GM13976 (cell line): ENCODE measurements at regions not wholly inside any gene's neighbourhood (a gene's known extent, or its start where the extent isn't known, plus 50 kb on each side); places are given as distances from the start of the nearest gene placed in this dataset.

ENCODE experiments used
- DNase-seq: peaks from one replicate; pipeline ENCODE4 v3.0.0; 2012; ENCODE audit warnings: low spot score
- in situ Hi-C: fragments of 300-500 bp; cut with MboI; formaldehyde crosslinking; loops from one replicate; pipeline ENCODE4 v1.12.0; 2022; ENCODE audit warnings: low sequenced_read_pairs, mixed read lengths, inconsistent platforms; ENCODE audit not compliant: unreplicated experiment
- TF ChIP-seq, protein P1 (sequence below): IDR thresholded peaks from 2 replicates; pipeline ENCODE4 v1.5.1; 2012; ENCODE audit warnings: borderline replicate concordance, mild to moderate bottlenecking; ENCODE audit not compliant: insufficient read depth; ENCODE audit errors: extremely low read depth, missing control alignments, control extremely low read depth

DNA sequence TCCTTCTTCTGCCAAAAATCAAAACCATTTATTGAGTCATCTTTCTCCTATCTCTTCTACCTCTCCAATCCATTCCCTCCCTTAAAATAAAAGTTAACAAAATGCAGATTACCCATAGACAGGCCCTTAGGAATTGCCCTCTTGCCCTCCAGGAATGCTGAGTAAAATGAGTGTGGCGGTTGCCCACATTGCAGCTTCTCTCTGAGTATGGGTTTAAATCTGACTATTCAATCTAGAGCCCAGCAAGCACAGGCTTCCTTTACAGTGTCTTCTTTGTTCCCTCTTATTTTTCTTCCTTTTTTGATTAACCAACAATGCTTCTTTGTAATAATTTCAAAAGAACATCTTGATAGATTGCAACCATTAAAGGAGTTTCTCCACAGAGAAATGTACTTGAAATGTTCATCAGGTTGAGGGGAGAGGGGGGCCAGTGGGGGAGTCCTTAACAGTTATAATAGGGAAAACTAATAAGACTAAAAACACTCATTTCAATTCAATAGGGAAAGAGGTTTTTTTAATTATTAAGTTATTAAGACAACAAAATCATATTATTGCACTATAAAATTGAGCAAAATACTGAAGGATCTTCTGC is 135.3 kb upstream of the LMCD1 start:
- in situ Hi-C loops: no loop called here
- TF ChIP-seq, protein P1, sequence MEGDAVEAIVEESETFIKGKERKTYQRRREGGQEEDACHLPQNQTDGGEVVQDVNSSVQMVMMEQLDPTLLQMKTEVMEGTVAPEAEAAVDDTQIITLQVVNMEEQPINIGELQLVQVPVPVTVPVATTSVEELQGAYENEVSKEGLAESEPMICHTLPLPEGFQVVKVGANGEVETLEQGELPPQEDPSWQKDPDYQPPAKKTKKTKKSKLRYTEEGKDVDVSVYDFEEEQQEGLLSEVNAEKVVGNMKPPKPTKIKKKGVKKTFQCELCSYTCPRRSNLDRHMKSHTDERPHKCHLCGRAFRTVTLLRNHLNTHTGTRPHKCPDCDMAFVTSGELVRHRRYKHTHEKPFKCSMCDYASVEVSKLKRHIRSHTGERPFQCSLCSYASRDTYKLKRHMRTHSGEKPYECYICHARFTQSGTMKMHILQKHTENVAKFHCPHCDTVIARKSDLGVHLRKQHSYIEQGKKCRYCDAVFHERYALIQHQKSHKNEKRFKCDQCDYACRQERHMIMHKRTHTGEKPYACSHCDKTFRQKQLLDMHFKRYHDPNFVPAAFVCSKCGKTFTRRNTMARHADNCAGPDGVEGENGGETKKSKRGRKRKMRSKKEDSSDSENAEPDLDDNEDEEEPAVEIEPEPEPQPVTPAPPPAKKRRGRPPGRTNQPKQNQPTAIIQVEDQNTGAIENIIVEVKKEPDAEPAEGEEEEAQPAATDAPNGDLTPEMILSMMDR: no peak
- no peak for DNase-seq

DNA sequence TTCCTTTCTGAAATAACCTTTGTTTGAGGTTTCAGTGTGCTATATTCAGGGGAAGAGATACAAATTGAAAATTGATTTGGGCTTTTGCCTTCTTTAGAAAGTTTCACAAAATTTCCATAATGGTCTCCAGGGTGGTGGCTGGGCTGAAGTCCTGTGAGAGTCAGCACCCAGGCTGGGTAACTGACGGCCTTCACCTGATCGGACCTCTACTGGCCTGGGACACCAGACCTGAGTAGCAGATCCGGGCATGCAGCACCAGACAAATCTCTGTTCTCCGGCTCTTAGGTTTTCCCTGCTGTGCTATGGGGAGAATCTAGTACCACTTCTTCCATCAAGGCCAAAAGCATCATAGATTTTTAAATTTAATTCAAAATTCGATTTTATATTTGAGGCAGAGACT is 133.0 kb upstream of the LMCD1 start:
- TF ChIP-seq, protein P1: no peak
- in situ Hi-C loops: no loop called here
- DNase-seq: no peak

DNA sequence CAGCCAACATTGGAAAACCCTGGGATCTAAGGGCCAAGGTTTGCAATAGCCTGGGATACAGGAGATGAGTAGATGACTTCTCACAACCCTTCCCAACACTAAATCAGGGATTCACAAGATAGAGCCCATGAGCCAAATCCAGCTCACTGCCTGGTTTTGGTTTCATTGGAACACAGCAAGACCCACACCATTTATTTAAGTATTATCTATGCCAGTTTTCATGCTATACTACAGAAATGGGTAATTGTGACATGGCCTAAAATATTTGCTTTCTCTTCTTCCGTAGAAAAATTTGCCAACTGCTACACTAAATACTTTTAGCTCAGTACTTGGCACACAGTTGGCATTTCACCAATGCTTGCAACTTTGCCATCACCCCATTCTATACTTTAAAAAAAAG is 132.0 kb upstream of the LMCD1 start:
- in situ Hi-C loops: no loop called here
- TF ChIP-seq, protein P1: no peak
- DNase-seq: no peak

DNA sequence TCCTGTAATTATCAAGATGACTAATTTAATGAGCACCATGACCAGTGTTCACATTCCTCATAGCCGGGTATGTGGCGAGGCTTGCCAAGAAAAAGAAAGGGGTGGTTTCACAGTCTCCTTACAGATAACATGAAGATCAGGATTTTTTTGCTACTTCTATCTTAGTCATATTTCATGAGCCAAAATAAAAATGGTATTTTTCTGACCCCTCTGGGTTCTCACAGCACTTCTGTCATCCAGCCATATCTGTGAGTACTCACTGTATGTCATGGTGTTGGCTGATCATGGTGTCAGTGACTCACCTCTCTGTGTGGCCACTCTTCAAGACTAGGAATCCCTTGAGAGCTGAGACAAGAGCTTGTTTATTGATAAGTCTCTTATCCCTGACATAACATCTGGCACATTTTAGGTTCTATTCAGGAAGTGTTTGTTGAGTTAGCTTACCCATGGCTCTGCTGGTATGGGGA is 130.5 kb upstream of the LMCD1 start:
- TF ChIP-seq, protein P1: no peak
- in situ Hi-C loops: no loop called here
- DNase-seq: no peak

DNA sequence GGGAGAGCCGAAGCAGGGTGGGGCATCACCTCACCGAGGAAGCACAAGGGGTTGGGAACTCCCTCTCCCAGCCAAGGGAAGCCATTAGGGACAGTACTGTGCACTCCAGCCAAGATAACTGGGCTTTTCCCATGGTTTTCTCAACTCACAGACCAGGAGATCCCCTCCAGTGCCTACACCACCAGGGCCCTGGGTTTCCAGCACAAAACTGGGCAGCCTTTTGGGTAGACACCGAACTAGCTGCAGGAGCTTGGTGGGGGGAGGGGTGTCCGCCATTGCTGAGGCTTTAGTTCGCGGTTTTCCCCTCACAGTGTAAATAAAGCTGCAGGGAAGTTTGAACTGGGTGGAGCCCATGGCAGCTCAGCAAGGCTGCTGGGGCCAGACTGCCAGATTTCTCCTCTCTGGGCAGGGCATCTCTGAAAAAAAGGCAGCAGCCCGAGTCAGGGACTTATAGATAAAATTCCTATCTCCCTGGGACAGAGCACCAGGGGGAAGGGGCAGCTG is 129.6 kb upstream of the LMCD1 start:
- TF ChIP-seq, protein P1: no peak
- in situ Hi-C loops: no loop called here
- DNase-seq: no peak

DNA sequence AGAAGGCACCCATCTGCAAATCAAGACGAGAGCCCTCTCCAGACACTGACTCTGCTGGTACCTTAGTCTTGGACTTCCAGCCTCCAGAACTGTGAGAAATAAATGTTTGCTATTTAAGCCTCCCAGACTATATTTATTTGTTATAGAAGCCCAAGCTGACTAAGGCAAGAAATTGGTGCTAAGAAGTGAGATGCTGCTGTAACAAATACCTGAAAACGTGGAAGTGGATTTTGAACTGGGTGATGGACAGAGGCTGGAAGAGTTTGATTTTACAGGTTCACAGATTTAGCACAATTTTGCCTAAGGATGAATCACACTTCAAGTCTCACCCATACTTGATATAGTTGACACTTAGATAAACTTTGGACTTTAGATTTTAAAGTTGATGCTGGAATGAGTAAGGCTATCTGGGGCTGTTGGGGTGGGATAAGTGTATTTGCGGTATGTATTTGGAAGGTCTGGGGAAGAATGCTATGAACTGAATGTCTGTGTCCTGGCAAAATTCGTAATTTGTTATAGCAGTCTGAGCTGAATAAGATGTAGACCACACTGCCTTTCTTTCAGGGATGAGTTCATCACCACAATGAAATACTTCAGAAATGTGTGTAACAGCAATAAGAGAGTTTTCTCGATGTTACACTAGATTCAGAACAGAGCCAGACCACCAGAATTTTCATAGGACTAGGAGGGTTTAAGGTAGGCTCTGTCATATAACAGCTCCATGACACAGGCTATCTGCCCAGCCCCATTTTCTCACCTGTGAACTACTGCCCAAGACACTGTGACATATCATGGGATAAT is 120.5 kb upstream of the LMCD1 start:
- in situ Hi-C loops: no loop called here
- TF ChIP-seq, protein P1: no peak

More for the DNA sequence above, 120.5 kb upstream of the LMCD1 start:
- DNase-seq: no peak
